CD14-positive monocyte (primary cell): ENCODE measurements at regions not wholly inside any gene's neighbourhood (a gene's known extent, or its start where the extent isn't known, plus 50 kb on each side); places are given as distances from the start of the nearest gene placed in this dataset.

Source experiments
- DNase-seq, 3 donors: peaks; one replicate each; pipeline ENCODE4 v3.0.0-alpha.2; 2011 to 2022
- H2AFZ ChIP-seq: 2 replicates; pipeline ENCODE4 v1.6.0; 2012; ENCODE audit warnings: mild to moderate bottlenecking, low read depth, low read length, inconsistent platforms; ENCODE audit not compliant: insufficient read depth, poor library complexity, severe bottlenecking
- H3K27ac ChIP-seq, 2 donors: 1 replicate in 1 of 2; 2 replicates in 1 of 2; pipeline ENCODE4 v1.5.1; 2012 to 2013; ENCODE audit warnings: low read length in 2 of 2, control low read depth in 1 of 2, inconsistent platforms in 1 of 2, low read depth in 1 of 2, mild to moderate bottlenecking in 1 of 2
- H3K27me3 ChIP-seq, 2 donors: one replicate each; pipeline versions ENCODE4 v1.6.0 to v1.6.1; 2011 to 2013; ENCODE audit warnings: low read length in 2 of 2; ENCODE audit not compliant: control insufficient read depth in 2 of 2, insufficient read depth in 2 of 2
- H3K36me3 ChIP-seq, 2 donors: replicated peaks in 1 of 2; 1 replicate in 1 of 2; 2 replicates in 1 of 2; pipeline versions ENCODE4 v1.5.1 to v1.6.1; 2012 to 2013; ENCODE audit warnings: low read length in 2 of 2, control low read depth in 1 of 2, inconsistent platforms in 1 of 2, mild to moderate bottlenecking in 1 of 2; ENCODE audit not compliant: insufficient read depth in 2 of 2, control insufficient read depth in 1 of 2
- H3K4me1 ChIP-seq, 2 donors: 1 replicate in 1 of 2; 2 replicates in 1 of 2; pipeline versions ENCODE4 v1.5.1 to v1.6.1; 2012 to 2013; ENCODE audit warnings: low read length in 2 of 2, control low read depth in 1 of 2, inconsistent platforms in 1 of 2, mild to moderate bottlenecking in 1 of 2, moderate library complexity in 1 of 2; ENCODE audit not compliant: insufficient read depth in 2 of 2, control insufficient read depth in 1 of 2
- H3K4me2 ChIP-seq: replicated peaks from 2 replicates; pipeline ENCODE3; 2012; ENCODE audit warnings: low read length, moderate library complexity, mild to moderate bottlenecking; ENCODE audit not compliant: poor library complexity, severe bottlenecking; ENCODE audit errors: extremely low read depth
- H3K4me3 ChIP-seq, 3 experiments: fragments of 200-600 bp in 1 of 3; sonication (generic) in 1 of 3; replicated peaks in 1 of 3; 1 replicate in 2 of 3; 2 replicates in 1 of 3; pipeline ENCODE4 v1.5.1; 2011 to 2013; ENCODE audit warnings: low read length in 3 of 3, mild to moderate bottlenecking in 3 of 3, control low read depth in 2 of 3, low read depth in 2 of 3, inconsistent platforms in 1 of 3, moderate library complexity in 1 of 3
- H3K79me2 ChIP-seq: 2 replicates; pipeline ENCODE4 v1.6.0; 2012; ENCODE audit warnings: mild to moderate bottlenecking, control low read depth, inconsistent platforms, low read length, moderate library complexity; ENCODE audit not compliant: insufficient read depth
- H3K9ac ChIP-seq: 2 replicates; pipeline ENCODE4 v1.6.0; 2017; ENCODE audit warnings: low read length, mild to moderate bottlenecking; ENCODE audit not compliant: insufficient read depth, poor library complexity, severe bottlenecking
- H3K9me3 ChIP-seq, 2 donors: replicated peaks in 1 of 2; 1 replicate in 1 of 2; 2 replicates in 1 of 2; pipeline versions ENCODE4 v1.5.1 to v1.6.1; 2012 to 2013; ENCODE audit warnings: low read length in 2 of 2, control low read depth in 1 of 2; ENCODE audit not compliant: control insufficient read depth in 1 of 2, insufficient read depth in 1 of 2
- H4K20me1 ChIP-seq: 2 replicates; pipeline ENCODE4 v1.6.0; 2012; ENCODE audit warnings: mild to moderate bottlenecking, low read length, control low read depth, moderate library complexity; ENCODE audit not compliant: insufficient read depth
- H3K27ac Mint-ChIP-seq, 7 donors: one replicate each; pipeline ENCODE4 v1.8.0; 2020; ENCODE audit warnings: mild to moderate bottlenecking in 7 of 7, mixed read lengths in 7 of 7, moderate library complexity in 6 of 7, inconsistent platforms in 2 of 7
- H3K27me3 Mint-ChIP-seq, 3 donors: one replicate each; pipeline ENCODE4 v1.8.0; 2021 to 2022; ENCODE audit warnings: low read depth in 3 of 3, mild to moderate bottlenecking in 3 of 3, mixed read lengths in 3 of 3, moderate library complexity in 3 of 3, inconsistent platforms in 1 of 3
- H3K36me3 Mint-ChIP-seq, 2 donors: one replicate each; pipeline ENCODE4 v1.8.0; 2020; ENCODE audit warnings: mixed read lengths in 2 of 2, inconsistent platforms in 1 of 2, mild to moderate bottlenecking in 1 of 2
- H3K4me1 Mint-ChIP-seq: one replicate; pipeline ENCODE4 v1.8.0; 2020; ENCODE audit warnings: mild to moderate bottlenecking, mixed read lengths
- H3K4me3 Mint-ChIP-seq, 2 donors: one replicate each; pipeline ENCODE4 v1.8.0; 2020; ENCODE audit warnings: mild to moderate bottlenecking in 2 of 2, mixed read lengths in 2 of 2, moderate library complexity in 1 of 2
- H3K9me3 Mint-ChIP-seq, 7 donors: one replicate each; pipeline ENCODE4 v1.8.0; 2020 to 2022; ENCODE audit warnings: mixed read lengths in 7 of 7, mild to moderate bottlenecking in 6 of 7, moderate library complexity in 6 of 7, inconsistent platforms in 2 of 7
- CTCF ChIP-seq: fragments of 200-600 bp; IDR thresholded peaks from one replicate; pipeline ENCODE4 v1.8.0; 2022; ENCODE audit warnings: antibody characterized with exemption, mild to moderate bottlenecking
- WGBS: methylation state at CpG from one replicate; pipeline ENCODE4 v1.1.5; 2013; ENCODE audit warnings: missing lambda C conversion rate; ENCODE audit not compliant: insufficient coverage; 5-methylcytosine and 5-hydroxymethylcytosine counted together
- intact Hi-C, 2 donors: fragments of 100-400 bp; cut with micrococcal nuclease; formaldehyde crosslinking; loops; one replicate each; pipeline versions ENCODE4 v1.15.0 to v1.15.1; 2023

GRCh38 chr2:43030551-43031307 is 195.7 kb downstream of the ZFP36L2 start:
- H3K4me3 Mint-ChIP-seq = no peak overlapping the region
- no peak for TF ChIP-seq CTCF
- H4K20me1 ChIP-seq = no peaks in the 10 kb centered on the region
- H2AFZ ChIP-seq = no peak overlapping the region
- no peaks in the 10 kb centered on the region for H3K36me3 ChIP-seq
- no peaks in the 10 kb centered on the region for H3K27me3 ChIP-seq
- H3K27ac Mint-ChIP-seq = no peak overlapping the region
- no peak overlapping the region for H3K4me3 ChIP-seq
- H3K36me3 Mint-ChIP-seq = peaks cover 2 to 7% of the 10 kb centered on the region in 2 donors
- intact Hi-C loops = no loop called here
- no peaks in the 10 kb centered on the region for H3K79me2 ChIP-seq
- H3K4me1 Mint-ChIP-seq = peaks cover 46% of the 10 kb centered on the region
- DNase-seq = no peak
- no peak overlapping the region for H3K9ac ChIP-seq
- peaks cover 1 to 2% (median 2%) of the 10 kb centered on the region in 3 donors for H3K27me3 Mint-ChIP-seq
- WGBS = 83% methylated on average over 6 of the region's 10 CpGs
- H3K4me1 ChIP-seq = peaks cover 37 to 38% of the 10 kb centered on the region in 2 donors
- no peaks in the 10 kb centered on the region for H3K9me3 Mint-ChIP-seq
- no peaks in the 10 kb centered on the region for H3K9me3 ChIP-seq
- H3K4me2 ChIP-seq = no peak overlapping the region
- no peak overlapping the region for H3K27ac ChIP-seq

DNA sequence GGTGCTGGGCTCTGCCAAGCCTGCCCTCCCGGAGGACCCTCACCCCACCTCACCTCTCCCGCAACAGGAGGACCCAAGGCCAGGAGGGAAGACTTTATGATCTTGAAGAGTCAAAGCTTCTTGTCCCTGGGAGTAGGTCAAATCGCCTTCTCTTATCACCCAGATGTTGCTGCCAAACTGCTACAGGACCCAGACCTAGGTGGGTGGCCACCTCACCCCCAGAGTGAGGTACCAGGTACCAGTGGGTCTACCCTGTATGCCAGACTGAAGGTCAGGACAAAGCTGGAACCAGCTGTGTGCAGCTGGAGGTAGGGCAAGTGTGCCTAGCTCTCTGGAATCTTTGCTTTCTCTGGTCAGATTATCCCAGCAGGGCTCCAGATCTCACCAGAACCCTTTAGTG is 197.2 kb downstream of the ZFP36L2 start:
- Histone ChIP-seq H3K36me3 (no peaks in the 10 kb centered on the region), H3K4me1 (peaks cover 52 to 53% of the 10 kb centered on the region in 2 donors), H3K9ac (no peak overlapping the region), H3K4me2 (no peak overlapping the region), H3K9me3 (no peaks in the 10 kb centered on the region), H2AFZ (no peak overlapping the region), H3K4me3 (no peak overlapping the region), H3K27ac (no peak overlapping the region), H3K79me2 (no peaks in the 10 kb centered on the region), H3K27me3 (no peaks in the 10 kb centered on the region), H4K20me1 (no peaks in the 10 kb centered on the region)
- intact Hi-C loops = no loop called here
- no peak overlapping the region for H3K4me3 Mint-ChIP-seq
- no peak for DNase-seq
- peaks cover 61% of the 10 kb centered on the region for H3K4me1 Mint-ChIP-seq
- H3K27ac Mint-ChIP-seq = peak overlapping the region in 1 of 7 donors; percentile 12
- peaks cover 1 to 2% (median 2%) of the 10 kb centered on the region in 3 donors for H3K27me3 Mint-ChIP-seq
- WGBS = no CpG with 5 or more reads among the region's 3 CpGs
- H3K36me3 Mint-ChIP-seq = peaks cover 2 to 7% of the 10 kb centered on the region in 2 donors
- no peak for TF ChIP-seq CTCF
- H3K9me3 Mint-ChIP-seq = no peaks in the 10 kb centered on the region
